ENCODE measurements at regions not wholly inside any gene's neighbourhood (a gene's known extent, or its start where the extent isn't known, plus 50 kb on each side); places are given as distances from the start of the nearest gene placed in this dataset.
"Not testable (repeated sequence)": the region's sequence is repeated elsewhere in the genome, so short reads cannot be mapped to it uniquely, and the experiment has no call there.

DNA sequence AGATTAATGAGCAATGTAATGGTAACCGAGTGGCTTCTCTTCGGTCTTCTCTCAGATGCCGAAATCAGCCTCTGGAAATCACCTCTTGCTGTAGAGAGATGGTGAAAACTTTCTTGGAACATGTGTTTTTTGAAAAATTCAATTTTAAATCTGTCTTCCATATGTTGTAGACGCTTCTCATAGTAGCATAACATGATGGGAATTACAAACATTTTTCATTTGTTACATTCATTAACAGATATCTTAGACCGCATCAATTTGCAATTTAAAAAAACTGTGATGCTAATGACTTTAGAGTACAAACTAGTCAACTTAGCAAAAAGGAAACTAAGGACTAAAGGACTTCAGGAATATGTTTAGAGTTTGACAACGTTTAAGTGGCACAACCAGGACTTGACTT is 275.2 kb downstream of the ASXL3 start:
- no peak for DNase-seq

DNA sequence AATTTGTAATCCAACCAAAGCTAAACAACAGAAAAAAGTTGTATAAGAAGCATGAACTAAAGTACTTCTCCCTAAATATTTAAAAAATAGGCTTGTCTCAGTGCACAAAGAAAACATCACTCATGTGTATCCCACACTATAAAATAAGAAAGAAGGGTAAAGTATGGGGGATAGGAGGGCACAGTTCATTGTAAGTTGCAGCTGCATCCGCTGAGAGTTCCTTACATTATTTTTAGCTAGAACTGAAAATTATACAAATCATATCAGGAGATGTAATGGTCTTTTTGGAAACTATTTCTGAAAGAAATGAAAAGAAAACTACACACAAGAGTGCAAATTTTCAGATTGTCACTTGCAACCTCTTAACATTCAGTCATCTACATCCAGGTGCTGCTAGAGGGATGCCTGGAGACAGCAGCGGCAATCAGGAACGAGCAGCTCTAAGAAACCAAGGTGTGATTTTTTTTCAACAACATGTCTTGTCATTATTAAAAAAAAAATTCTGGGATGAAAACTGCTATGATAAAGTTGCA is 273.6 kb downstream of the ASXL3 start:
- no peak for DNase-seq

DNA sequence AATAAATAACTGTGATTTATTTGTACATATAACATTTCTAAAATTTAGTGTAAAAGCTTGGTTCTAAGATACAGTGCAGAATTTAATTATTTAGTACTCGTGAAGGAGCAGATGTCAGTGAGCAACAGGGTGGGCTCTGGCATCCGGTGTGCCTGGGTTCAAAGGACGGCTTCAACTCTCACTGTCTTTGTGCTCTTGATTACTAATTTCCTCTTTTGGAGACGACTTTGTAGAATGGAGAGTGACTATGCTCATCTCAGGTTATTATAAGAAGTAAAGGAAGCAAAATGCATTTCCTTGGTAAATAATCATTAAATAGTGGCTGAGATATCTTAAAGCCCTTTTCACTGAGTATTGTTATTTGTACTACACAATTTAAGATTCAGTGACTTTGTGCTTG is 271.7 kb downstream of the ASXL3 start:
- no peak for DNase-seq

DNA sequence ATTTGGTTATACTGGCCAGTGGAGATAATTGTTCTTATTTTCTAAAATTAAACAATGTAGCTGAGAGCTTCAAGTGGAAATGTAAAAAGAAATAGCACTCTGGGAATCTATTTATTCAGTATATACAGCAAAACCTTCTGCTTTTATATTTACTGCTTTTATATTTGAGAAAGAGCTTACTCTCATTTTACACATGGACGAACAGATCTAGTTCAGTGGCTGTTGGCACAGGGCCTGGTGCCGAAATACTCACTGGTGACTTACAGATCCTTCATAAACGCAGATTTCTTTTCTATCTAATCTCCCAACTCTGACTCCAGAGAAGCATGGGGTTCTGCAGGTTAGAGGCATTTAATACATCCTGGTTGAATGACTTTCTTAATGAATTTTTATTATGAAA is 266.2 kb downstream of the ASXL3 start:
- no peak for DNase-seq

DNA sequence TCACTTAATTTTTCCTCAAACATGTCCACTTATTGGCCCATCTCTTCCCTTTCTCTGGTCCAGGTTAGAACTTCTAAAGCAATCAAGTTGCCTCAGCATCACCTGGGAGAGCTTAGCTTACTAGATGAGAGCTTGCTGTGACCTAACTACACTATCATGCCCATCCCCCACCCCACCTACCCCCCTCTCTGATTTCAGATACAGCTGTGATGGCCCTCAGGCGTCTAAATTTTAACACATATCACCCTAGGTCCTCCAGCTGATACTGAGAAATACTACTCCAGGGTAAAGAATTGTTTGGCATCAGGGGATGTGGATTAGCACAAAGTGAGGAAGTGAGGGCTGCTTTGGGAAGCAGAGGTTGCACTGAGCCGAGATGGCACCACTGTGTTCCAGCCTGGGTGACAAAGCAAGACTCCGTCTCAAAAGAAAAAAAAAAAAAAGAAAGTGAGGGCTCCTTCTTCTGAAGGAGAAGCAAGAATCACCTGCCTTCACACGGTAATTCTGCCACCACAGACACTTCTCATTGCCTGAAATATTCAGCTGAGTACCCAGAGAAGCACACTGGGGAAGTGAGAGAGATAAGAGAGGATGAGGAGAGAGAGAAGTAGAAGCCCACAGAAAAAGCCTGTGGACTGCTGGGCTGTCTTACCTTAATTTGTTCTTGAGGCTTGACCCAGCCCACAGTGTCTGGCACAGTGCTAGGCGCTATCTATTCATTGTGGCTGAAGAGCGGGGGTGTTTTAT is 263.4 kb downstream of the ASXL3 start:
- DNase-seq, result no peak

DNA sequence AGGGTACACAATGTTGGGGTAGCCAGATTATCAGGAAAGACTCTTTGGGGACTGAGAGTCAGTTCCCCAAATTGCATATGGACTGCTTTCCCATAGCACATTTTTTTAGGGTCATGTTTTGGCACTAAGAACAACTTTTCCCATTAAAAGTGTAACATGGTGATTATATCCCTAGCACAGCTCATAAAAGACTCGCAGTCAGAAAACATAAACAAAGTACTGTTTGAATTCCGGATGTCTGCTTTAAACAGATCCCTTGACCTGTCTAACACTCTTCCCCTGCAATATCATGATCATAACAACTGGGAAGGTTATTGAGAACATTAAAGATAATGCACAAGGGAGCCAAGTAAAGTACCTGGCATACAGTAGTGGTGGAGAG is 262.2 kb downstream of the ASXL3 start:
- DNase-seq, result no peak

DNA sequence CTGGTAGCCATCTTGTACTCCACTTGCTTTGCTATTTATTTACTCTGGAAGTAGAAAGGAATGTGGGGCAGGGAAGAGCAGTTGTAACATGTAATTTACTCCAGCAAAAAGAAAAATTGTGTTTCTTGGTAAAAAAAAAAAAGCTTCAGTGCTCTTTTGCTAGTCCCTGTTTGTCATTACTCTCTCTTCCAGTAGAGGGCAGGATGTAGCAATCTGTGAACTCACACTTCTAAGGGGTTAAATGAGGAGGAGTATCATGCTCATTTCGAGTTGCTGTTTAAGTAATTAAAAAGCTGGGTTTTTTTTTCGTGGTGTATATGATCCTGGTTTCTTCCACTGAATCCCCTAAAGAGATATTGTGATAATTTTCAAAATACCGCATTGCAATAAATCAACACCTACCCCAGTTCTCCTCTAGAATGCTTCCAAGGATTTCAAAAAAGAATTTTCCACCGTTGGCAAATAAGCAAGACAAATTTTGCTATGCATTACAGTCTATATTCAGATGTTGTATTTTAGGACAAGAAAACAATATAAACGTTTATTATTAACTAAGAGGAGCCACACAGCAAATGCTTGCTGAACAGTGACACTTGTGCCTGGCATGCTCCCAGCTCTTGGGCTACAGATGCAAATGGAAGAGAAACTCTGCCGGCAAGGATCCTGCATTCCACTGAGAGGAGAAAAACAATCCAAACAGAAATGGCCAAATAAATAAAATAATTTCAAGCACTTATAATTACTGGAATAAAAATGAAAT is 261.6 kb downstream of the ASXL3 start:
- peak; percentile 34 for DNase-seq

DNA sequence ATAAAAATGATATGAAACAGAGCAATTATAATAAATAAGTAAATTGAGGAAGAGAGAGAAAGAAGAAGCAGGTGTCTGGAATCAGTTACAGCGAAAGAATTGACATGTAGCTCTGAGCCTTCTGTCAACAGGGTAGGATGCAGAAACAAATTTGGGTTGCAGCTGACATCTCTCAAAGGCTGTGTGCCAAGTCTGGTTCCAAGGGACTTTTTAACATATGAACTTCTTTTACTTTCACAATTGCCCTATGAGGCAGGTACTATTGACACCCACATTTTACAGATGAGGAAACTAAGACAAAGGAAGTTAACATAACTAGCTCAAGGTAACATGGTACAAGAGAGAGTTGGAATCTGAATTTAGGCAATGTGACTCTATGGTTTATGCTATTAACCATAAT is 260.0 kb downstream of the ASXL3 start:
- no peak for DNase-seq

DNA sequence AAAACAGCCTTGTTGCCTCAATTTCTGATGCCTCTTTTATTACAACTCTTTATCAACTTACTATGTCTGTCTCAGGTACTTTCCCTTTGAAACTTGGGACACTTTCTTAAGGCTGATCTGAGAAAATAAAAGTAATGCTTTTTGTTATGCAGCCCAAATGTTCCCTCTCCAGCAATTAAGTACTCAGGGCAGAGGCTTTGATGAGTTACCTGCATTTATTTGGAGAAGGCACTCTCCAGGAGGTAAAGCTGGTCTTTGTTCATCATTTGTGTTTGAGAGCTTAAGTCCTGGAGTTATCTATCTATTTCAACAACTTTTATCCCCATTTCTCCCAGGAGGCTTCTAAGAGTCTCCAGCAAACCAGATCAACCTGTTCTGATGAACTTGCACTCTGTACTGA is 259.2 kb downstream of the ASXL3 start:
- DNase-seq, result no peak

DNA sequence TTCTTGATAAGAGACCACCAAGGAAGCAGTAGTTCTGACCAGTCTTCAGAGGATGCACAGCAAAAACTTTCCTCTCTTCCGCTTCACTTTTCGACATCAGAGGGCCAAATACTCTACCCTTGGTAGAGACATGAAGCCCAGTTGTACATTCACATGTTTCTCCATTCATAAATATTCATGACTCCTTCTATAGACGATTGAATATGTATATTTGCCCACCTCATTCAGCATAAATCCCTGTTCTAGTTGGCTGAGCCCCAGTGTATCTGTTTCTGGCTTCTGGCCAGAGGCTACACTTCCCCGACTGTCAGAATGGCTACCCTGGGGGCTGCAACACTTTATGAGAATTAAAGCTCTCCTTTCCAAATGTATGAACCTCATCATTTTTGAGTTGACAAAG is 258.5 kb downstream of the ASXL3 start:
- DNase-seq, result peak; percentile 14

DNA sequence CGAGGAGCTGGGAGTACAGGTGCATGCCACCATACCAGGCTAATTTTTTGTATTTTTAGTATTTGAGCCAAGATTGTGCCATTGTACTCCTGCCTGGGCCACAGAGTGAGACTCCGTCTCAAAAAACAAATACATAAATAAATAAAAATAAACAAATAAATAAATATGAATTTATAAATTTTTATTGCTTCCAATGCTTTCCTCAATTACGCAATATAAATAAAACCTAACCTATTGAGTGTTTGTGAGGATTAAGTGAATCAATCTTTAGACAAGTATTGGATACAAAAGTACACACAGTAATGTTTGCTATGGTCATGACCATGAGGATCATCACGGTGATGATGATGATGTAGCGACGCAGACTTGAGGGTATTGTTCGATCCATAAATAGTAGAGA is 257.4 kb downstream of the ASXL3 start:
- DNase-seq, result no peak

DNA sequence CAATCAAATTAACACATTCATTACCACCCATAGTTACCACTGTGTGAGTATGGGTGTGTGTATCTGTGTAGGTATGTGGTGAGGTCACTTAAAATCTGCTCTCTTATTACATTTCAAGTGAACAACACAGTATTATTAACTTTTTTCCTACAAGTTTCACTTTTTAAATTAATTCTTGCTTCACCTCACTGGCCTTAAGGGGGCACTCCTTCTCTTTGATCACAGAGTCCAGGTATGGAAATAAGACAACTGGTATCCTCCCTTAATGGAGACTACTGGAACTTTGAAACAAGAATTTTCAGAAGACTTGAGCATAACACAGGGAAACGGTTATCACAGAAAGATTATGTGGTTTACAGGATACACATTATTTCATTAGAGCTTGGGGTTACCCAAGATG is 255.8 kb downstream of the ASXL3 start:
- DNase-seq, result peak; percentile 10

DNA sequence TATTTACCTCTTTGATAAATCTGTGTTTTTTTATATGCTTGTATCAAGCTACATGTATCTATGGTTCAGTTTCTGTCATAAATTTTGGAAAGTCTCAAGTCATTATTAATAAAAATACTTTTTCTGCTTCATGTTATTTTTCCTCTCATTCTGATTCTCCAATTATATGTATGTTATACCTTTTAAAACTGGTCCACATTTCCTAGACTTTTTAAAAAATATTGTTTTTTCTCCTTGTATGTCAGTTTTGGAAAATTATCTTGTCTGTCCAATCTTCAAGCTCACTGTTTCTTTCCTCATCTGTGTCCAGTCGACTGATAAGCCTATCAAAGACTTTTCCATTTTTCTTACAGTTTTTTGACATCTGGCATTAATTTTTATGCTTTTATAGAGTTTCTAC is 253.4 kb downstream of the ASXL3 start:
- no peak for DNase-seq

DNA sequence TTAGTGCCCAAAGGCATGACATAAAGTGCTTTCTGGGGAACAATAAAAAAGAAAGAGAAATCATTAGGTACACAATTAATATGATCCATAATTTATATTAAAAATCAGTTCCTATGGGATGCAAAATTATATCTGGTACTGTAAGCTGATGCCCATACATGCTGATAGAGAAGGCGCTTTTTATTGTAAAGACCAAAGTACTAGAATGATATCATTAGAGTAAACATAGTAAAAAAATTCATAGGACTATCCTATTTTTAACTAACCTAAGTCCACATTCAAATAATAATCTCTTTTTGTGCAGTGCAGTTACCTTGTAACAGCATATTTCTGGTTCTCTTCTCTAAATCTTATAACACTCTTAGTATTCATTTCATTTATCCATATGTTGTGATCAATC is 252.2 kb downstream of the ASXL3 start:
- DNase-seq, result no peak

DNA sequence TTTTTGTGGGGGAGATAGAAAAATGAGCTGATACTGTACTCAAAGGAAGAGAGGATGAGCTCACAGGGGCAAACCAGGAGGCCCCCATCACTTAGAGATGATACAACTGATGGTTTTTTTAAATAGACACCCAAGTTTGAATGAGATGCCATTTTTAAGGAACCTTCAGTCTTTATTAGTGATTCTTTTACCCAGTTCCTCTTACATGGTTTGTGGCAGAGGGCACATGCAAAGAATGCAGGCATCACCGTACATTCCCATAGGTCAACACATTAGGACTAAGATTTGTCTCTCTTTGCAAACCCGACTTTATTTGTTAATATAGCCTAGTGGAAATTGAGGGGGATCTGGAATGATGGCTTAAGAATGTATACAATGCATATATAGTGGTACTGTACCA is 250.9 kb downstream of the ASXL3 start:
- no peak for DNase-seq

DNA sequence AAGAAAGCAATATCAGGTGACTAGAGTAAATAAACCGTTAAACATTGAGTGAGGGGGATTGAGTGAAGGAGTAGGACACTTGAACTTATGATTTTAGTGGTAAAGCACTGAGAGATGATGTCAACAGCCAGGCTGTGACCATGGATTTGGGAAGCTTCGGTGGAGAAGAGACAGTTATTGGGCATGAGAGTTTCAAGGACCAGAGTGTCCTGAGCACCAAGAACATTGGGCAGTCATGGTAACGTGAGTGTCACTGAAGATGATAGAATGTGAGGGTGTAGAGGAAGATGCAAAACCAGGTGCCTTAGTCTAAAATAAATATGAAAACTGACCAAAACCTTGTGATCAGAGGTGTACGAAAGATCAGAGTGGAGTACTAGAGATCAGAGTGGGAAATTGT is 248.1 kb downstream of the ASXL3 start:
- DNase-seq, result no peak

DNA sequence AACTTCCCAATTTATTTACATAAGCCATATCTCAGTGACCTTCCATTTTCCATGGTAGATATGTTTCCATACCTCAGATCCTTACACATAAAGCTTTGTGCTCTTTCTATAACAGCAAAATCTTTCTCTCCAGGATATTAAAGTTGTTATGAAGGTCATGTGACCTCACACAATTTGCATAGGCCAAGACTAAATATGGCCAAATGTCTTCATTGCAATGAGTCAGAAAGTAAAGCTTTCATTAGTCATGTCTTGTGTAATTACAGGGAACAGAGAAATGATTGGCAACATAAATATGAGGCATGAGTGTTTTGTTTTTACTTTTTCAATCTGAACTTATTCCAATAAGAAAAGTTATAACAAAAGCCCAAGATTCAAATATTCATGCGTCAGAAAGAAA is 243.5 kb downstream of the ASXL3 start:
- no peak for DNase-seq

DNA sequence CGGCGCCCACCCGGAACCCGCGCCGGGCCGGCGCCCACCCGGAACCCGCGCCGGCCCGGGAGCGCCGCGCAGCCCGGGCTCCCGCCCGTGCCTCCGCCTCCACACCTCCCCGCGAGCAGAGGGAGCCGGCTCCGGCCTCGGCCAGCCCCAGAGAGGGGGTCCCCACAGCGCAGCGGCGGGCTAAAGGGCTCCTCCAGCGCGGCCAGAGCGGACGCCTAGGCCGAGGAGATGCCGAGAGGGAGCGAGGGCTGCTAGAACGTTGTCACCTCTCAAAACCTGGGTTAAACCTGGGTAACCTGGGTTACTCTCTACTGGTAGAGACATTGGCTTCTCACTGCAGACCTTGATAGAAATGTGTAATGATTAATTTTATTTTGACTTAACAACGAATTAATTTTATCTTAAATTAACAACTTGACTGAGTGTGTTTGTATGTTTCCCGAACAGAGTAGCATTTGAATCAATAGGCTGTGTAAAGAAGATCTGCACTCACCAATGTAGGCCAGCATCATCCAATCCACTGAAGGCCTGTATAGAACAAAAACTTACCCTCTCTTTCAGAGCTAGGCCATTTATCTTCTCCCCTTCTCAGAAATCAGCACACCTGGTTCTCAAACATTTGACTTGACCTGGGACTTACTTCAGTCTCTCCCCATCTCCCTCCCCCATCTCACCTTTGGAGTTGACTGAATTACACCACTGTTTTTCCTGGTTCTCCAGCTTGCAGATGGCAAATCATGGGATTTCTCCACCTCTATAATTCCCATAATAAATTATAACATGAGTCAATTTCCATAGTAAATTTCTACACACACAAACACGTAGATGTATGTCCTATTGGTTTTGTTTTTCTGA is 242.7 kb downstream of the ASXL3 start:
- no peak for DNase-seq

DNA sequence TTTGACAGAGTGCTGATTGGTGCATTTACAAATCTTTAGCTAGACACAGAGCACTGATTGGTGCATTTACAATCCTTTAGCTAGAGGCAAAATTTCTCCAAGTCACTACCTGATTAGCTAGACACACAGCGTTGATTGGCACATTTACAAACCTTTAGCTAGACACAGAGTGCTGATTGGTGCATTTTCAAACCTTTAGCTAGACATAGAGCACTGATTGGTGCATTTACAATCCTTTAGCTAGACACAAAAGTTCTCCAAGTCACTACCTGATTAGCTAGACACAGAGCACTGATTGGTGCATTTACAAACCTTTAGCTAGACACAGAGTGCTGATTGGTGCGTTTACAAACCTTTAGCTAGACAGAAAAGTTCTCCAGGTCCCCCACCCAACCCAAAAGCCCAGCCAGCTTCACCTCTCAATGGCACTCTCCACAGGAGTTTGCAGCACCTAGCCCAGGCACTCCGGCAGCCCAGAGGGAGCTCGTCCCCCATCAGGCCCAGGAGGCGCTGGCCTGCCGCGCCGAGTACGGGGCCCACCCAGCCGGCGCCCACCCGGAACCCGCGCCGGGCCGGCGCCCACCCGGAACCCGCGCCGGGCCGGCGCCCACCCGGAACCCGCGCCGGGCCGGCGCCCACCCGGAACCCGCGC is 241.8 kb downstream of the ASXL3 start:
- not testable (repeated sequence) for DNase-seq

DNA sequence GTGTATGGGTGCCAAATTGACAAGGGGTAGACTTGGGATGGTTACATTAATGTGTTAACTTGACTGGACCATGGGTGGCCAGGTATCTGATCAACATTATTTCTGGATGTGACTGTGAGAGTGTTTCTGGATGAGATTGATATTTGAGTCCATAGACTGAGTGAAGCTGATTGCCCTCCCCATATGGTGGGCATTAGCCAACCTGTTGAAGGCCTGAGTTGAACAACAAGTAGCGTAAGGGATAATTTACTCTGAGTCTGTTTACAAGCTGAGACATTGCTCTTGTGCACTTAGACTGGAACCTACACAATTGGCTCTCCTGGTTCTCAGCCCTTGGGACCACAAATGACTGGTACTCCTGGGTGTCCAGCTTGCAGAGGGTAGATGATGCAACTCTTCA is 240.1 kb downstream of the ASXL3 start:
- no peak for DNase-seq

DNA sequence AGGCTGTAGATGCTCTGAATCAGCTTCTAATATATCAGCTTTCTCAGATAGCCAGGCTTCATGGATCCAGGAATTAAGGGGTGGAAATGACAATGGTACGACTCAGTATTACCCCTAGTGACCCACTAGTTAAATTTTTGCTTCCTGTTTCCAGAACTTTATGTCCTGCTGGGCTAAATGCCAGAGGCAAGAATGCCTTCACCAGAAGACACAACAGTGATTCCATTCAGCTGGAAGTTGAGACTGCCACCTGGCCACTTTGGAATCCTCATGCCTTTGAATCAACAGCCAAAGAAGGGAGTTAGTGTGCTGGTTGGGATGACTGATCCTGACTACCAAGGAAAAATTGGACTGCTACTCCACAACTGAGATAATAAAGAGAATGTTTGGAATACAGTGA is 239.1 kb downstream of the ASXL3 start:
- no peak for DNase-seq

DNA sequence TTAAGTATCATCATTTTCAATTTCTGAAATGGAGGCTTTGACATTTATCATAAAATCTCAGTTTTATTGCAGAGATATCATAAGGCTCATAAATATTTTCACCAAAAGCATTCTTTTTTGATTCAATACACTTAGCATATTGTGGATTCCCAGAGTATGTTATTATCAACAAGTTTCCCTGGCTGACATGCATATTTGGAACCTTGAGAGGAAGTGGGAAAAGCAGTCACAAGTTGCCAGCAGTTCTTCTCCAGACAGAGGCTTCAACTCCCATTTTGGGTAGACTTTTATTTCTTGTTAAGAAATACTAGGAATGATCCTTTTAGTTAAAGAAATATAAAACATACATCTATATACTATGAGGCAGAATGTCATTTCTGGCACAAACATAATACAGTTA is 236.5 kb downstream of the ASXL3 start:
- no peak for DNase-seq

DNA sequence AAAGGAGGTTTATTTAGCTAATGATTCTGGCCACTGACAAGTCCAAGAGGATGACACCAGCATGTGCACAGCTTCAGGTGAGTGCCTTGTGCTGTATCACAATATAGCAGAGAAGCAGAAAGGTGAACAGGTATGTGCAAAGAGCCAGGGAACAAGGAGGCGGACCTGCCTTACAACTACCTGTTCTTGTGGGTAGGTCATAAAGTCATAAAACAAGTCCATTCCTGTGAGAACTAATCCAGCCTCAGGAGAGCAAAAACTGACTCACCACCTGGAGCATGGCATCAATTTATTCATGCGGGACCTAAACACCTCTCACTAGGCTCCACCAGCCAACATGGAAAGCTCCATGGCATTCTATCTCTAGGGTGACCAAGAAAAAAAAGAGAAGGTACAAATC is 234.2 kb downstream of the ASXL3 start:
- no peak for DNase-seq
